Left lung (tissue), 4 donors: ENCODE measurements at regions not wholly inside any gene's neighbourhood (a gene's known extent, or its start where the extent isn't known, plus 50 kb on each side); places are given as distances from the start of the nearest gene placed in this dataset.
"Not testable (repeated sequence)": the region's sequence is repeated elsewhere in the genome, so short reads cannot be mapped to it uniquely, and the experiment has no call there.

Source experiments
- ATAC-seq: fragments of 200-7000 bp; cut with Tn5 transposase; one replicate; pipeline ENCODE4 v1.9.1; 2020; ENCODE audit warnings: moderate library complexity
- DNase-seq, 4 donors: peaks; one replicate each; pipeline ENCODE4 v3.0.0-alpha.2; 2013 to 2020
- H3K27ac ChIP-seq, 2 donors: fragments of 200-600 bp; sonication (generic) in 1 of 2; one replicate each; pipeline versions ENCODE4 v1.5.0 to v1.8.0; 2020 to 2021
- H3K27me3 ChIP-seq, 2 donors: fragments of 200-600 bp; sonication (generic) in 1 of 2; one replicate each; pipeline versions ENCODE4 v1.5.0 to v1.8.0; 2020 to 2021
- H3K36me3 ChIP-seq, 2 donors: fragments of 200-600 bp; sonication (generic) in 1 of 2; one replicate each; pipeline versions ENCODE4 v1.5.0 to v1.8.0; 2020 to 2021
- H3K4me1 ChIP-seq, 2 donors: fragments of 200-600 bp; one replicate each; pipeline ENCODE4 v1.8.0; 2021
- H3K4me3 ChIP-seq, 2 donors: fragments of 200-600 bp; sonication (generic) in 1 of 2; one replicate each; pipeline versions ENCODE4 v1.5.0 to v1.8.0; 2020 to 2021; ENCODE audit warnings: mild to moderate bottlenecking in 1 of 2
- H3K9me3 ChIP-seq, 2 donors: fragments of 200-600 bp; sonication (generic) in 1 of 2; one replicate each; pipeline versions ENCODE4 v1.5.0 to v1.8.0; 2020 to 2021
- CTCF ChIP-seq, 2 donors: fragments of 200-600 bp; sonication (generic) in 1 of 2; IDR thresholded peaks; one replicate each; pipeline versions ENCODE4 v1.5.0 to v1.8.0; 2021; ENCODE audit warnings: antibody characterized with exemption in 2 of 2
- intact Hi-C, 2 donors: fragments of 100-400 bp; cut with DNase I; formaldehyde crosslinking; loops; one replicate each; pipeline versions ENCODE4 v1.11.2 to v1.14.2; 2022
- donor health status: DM: no; HTN: yes; CAD: no.
- donor health status: DM: no; HTN: no; CAD: no.

- ATAC-seq, result no peak
- H3K36me3 ChIP-seq, result no peaks in the 10 kb centered on the region
- H3K27ac ChIP-seq, result no peak overlapping the region
- TF ChIP-seq CTCF (IDR thresholded peaks at IDR 0.05), result peak; percentile 26 to 42
- intact Hi-C loops, result no loop called here
- no peak overlapping the region for H3K4me3 ChIP-seq
- no peaks in the 10 kb centered on the region for H3K27me3 ChIP-seq
- peak in 1 of 4 donors; percentile 1 for DNase-seq
- no peaks in the 10 kb centered on the region for H3K4me1 ChIP-seq
- no peaks in the 10 kb centered on the region for H3K9me3 ChIP-seq
Observed at GRCh38 chrX:66110112-66110511, 53.9 kb upstream of the HEPH start.

GRCh38 chrX:66107860-66108259 is 56.2 kb upstream of the HEPH start:
- ATAC-seq, intact Hi-C loops: not testable (repeated sequence)

GRCh38 chrX:66102398-66102797 is 61.6 kb upstream of the HEPH start:
- H3K9me3 ChIP-seq, H3K36me3 ChIP-seq, H3K27ac ChIP-seq, ATAC-seq, H3K4me3 ChIP-seq, H3K4me1 ChIP-seq, H3K27me3 ChIP-seq, DNase-seq, intact Hi-C loops: not testable (repeated sequence)

More at GRCh38 chrX:66107860-66108259, 56.2 kb upstream of the HEPH start:
- not testable (repeated sequence) for H3K4me3 ChIP-seq, H3K27ac ChIP-seq, DNase-seq, H3K4me1 ChIP-seq, H3K9me3 ChIP-seq, H3K36me3 ChIP-seq, H3K27me3 ChIP-seq

GRCh38 chrX:66098162-66098561 is 58.3 kb upstream of the VSIG4 start:
- Histone ChIP-seq H3K9me3 (no peaks in the 10 kb centered on the region), H3K4me3 (no peak overlapping the region), H3K4me1 (no peaks in the 10 kb centered on the region), H3K27ac (no peak overlapping the region), H3K36me3 (no peaks in the 10 kb centered on the region), H3K27me3 (no peaks in the 10 kb centered on the region)
- intact Hi-C loops, result no loop called here
- DNase-seq (no peak), ATAC-seq (no peak)
- no peak for TF ChIP-seq CTCF (IDR thresholded peaks at IDR 0.05)

GRCh38 chrX:66096987-66097386 is 57.1 kb upstream of the VSIG4 start:
- H3K4me1 ChIP-seq, H3K36me3 ChIP-seq, H3K4me3 ChIP-seq, DNase-seq, intact Hi-C loops, H3K9me3 ChIP-seq, H3K27ac ChIP-seq, H3K27me3 ChIP-seq, ATAC-seq: not testable (repeated sequence)

- ATAC-seq, H3K27ac ChIP-seq, H3K4me3 ChIP-seq, H3K36me3 ChIP-seq, intact Hi-C loops, H3K27me3 ChIP-seq, DNase-seq, H3K4me1 ChIP-seq, H3K9me3 ChIP-seq: not testable (repeated sequence)
Observed at GRCh38 chrX:66090004-66090403, 50.1 kb upstream of the VSIG4 start.
